BJ (cell line): ENCODE measurements at regions not wholly inside any gene's neighbourhood (a gene's known extent, or its start where the extent isn't known, plus 50 kb on each side); places are given as distances from the start of the nearest gene placed in this dataset.
"Not testable (repeated sequence)": the region's sequence is repeated elsewhere in the genome, so short reads cannot be mapped to it uniquely, and the experiment has no call there.

ENCODE experiments used
- CTCF ChIA-PET: fragments of 350-600 bp; formaldehyde crosslinking; extraction: SDS; loops from one replicate; lab custom pipeline; 2021; ENCODE audit warnings: antibody characterized with exemption, inconsistent platforms; lab: Yijun Ruan, JAX
- POLR2A ChIA-PET: fragments of 300-600 bp; sonication (Branson Sonifier 250); formaldehyde crosslinking; extraction: SDS; loops from one replicate; lab custom pipeline; 2021; ENCODE audit warnings: antibody characterized with exemption; lab: Charles Lee
- DNase-seq: peaks from one replicate; pipeline ENCODE4 v3.0.0-alpha.2; 2011; ENCODE audit warnings: low read depth
- H3K27me3 ChIP-seq: 2 replicates; pipeline ENCODE4 v1.6.0; 2011; ENCODE audit warnings: low read length; ENCODE audit not compliant: control insufficient read depth, insufficient read depth
- H3K36me3 ChIP-seq: 2 replicates; pipeline ENCODE4 v1.5.1; 2011; ENCODE audit warnings: low read length; ENCODE audit not compliant: control insufficient read depth, insufficient read depth
- H3K4me3 ChIP-seq: 2 replicates; pipeline ENCODE4 v1.5.1; 2011; ENCODE audit warnings: low read depth, mild to moderate bottlenecking, control low read depth, low read length
- CTCF ChIP-seq: IDR thresholded peaks from 2 replicates; pipeline ENCODE4 v1.5.1; 2011; ENCODE audit warnings: low read depth, mild to moderate bottlenecking, control low read depth, inconsistent platforms, low read length, moderate library complexity; ENCODE audit not compliant: insufficient read depth

- no peak for DNase-seq
- POLR2A ChIA-PET = no interaction called here
- CTCF ChIA-PET = interaction anchor here (1.3 to 3.3 kb wide), 4 partner anchors 9 to 955 kb away, joined by 3 to 25 read pairs (median 16); no protein-coding TSS in a partner anchor
- Histone ChIP-seq H3K36me3 (no peaks in the 10 kb centered on the region), H3K4me3 (no peak overlapping the region), H3K27me3 (no peaks in the 10 kb centered on the region)
- no peak for TF ChIP-seq CTCF
These were observed 154.1 kb downstream of the ADSS2 start for GRCh38 chr1:244297616-244298015.

GRCh38 chr1:244300029-244300375 is 151.7 kb downstream of the ADSS2 start:
- CTCF ChIA-PET = interaction anchor here (0.7 to 3.3 kb wide), 14 partner anchors 11 to 1831 kb away, joined by 3 to 25 read pairs (median 4); partner anchors contain the start of gene SDCCAG8

GRCh38 chr1:244301595-244302130 is 150.0 kb downstream of the ADSS2 start:
- no peaks in the 10 kb centered on the region for H3K27me3 ChIP-seq
- H3K36me3 ChIP-seq = no peaks in the 10 kb centered on the region
- CTCF ChIA-PET = no interaction called here
- H3K4me3 ChIP-seq = no peak overlapping the region
- no peak for DNase-seq
- POLR2A ChIA-PET = no interaction called here
- TF ChIP-seq CTCF = no peak

More at GRCh38 chr1:244300029-244300375, 151.7 kb downstream of the ADSS2 start:
- POLR2A ChIA-PET = interaction anchor here (0.6 kb wide), 1 partner anchor 804 kb away, joined by 5 read pairs; no protein-coding TSS in a partner anchor
- not testable (repeated sequence) for H3K4me3 ChIP-seq, H3K27me3 ChIP-seq, H3K36me3 ChIP-seq, DNase-seq

- no peak for DNase-seq
- Histone ChIP-seq H3K36me3 (no peaks in the 10 kb centered on the region), H3K27me3 (no peaks in the 10 kb centered on the region), H3K4me3 (no peak overlapping the region)
- POLR2A ChIA-PET = no interaction called here
- TF ChIP-seq CTCF = no peak
- CTCF ChIA-PET = interaction anchor here (0.8 to 1.2 kb wide), 2 partner anchors 10 to 128 kb away, joined by 4 to 8 read pairs; no protein-coding TSS in a partner anchor
These were observed 148.7 kb downstream of the ADSS2 start for GRCh38 chr1:244302876-244303609.

GRCh38 chr1:244303610-244303969 is 148.1 kb downstream of the ADSS2 start:
- ChIA-PET CTCF (no interaction called here), POLR2A (no interaction called here)
- Histone ChIP-seq H3K4me3 (no peak overlapping the region), H3K36me3 (no peaks in the 10 kb centered on the region), H3K27me3 (no peaks in the 10 kb centered on the region)
- DNase-seq = no peak
- TF ChIP-seq CTCF = no peak
